OCI-LY1 (cell line): ENCODE measurements at regions not wholly inside any gene's neighbourhood (a gene's known extent, or its start where the extent isn't known, plus 50 kb on each side); places are given as distances from the start of the nearest gene placed in this dataset.

Experiments
- H2AFZ ChIP-seq: fragments of 200-600 bp; sonication (generic), shearing (Covaris generic); 2 replicates; pipeline ENCODE4 v1.6.0; 2014; ENCODE audit warnings: antibody characterized with exemption, mild to moderate bottlenecking, low read length
- H3F3A ChIP-seq: fragments of 200-600 bp; sonication (generic), shearing (Covaris generic); 2 replicates; pipeline ENCODE4 v1.6.0; 2014; ENCODE audit warnings: mild to moderate bottlenecking, antibody characterized with exemption, low read length, moderate library complexity; ENCODE audit not compliant: insufficient read depth
- H3K27ac ChIP-seq: fragments of 200-600 bp; sonication (generic); 2 replicates; pipeline ENCODE4 v1.5.1; 2014; ENCODE audit warnings: low read length, mixed run types, mild to moderate bottlenecking, low read depth; ENCODE audit not compliant: poor library complexity, severe bottlenecking
- H3K27me3 ChIP-seq: fragments of 200-600 bp; sonication (generic); 2 replicates; pipeline ENCODE4 v1.6.0; 2014; ENCODE audit warnings: antibody characterized with exemption, mild to moderate bottlenecking, low read length, moderate library complexity; ENCODE audit not compliant: insufficient read depth
- H3K36me3 ChIP-seq: fragments of 200-600 bp; sonication (generic); 2 replicates; pipeline ENCODE4 v1.6.1; 2014; ENCODE audit warnings: mild to moderate bottlenecking, antibody characterized with exemption, low read length, moderate library complexity, mixed read lengths; ENCODE audit not compliant: insufficient read depth
- H3K4me1 ChIP-seq: fragments of 200-600 bp; sonication (generic); 2 replicates; pipeline ENCODE4 v1.5.1; 2014; ENCODE audit warnings: mild to moderate bottlenecking, low read length, moderate library complexity; ENCODE audit not compliant: insufficient read depth, severe bottlenecking
- H3K4me2 ChIP-seq: fragments of 200-600 bp; sonication (generic), shearing (Covaris generic); 2 replicates; pipeline ENCODE4 v1.6.1; 2014; ENCODE audit warnings: low read length
- H3K4me3 ChIP-seq: fragments of 200-600 bp; sonication (generic); 2 replicates; pipeline ENCODE4 v1.5.1; 2014; ENCODE audit warnings: low read length, low read depth, mild to moderate bottlenecking, mixed read lengths; ENCODE audit not compliant: poor library complexity, severe bottlenecking
- H3K79me2 ChIP-seq: fragments of 200-600 bp; shearing (Covaris generic); 2 replicates; pipeline ENCODE4 v1.6.1; 2016; ENCODE audit warnings: mixed run types, low read length, mixed read lengths; ENCODE audit not compliant: insufficient read depth
- H3K9ac ChIP-seq: fragments of 200-600 bp; sonication (generic), shearing (Covaris generic); 2 replicates; pipeline ENCODE4 v1.6.1; 2014; ENCODE audit warnings: mild to moderate bottlenecking, low read length, mixed read lengths
- H3K9me2 ChIP-seq: fragments of 200-600 bp; sonication (generic), shearing (Covaris generic); 2 replicates; pipeline ENCODE4 v1.6.1; 2014; ENCODE audit warnings: low read depth, mild to moderate bottlenecking, low read length, mixed read lengths
- H3K9me3 ChIP-seq: fragments of 200-600 bp; shearing (Covaris generic); 2 replicates; pipeline ENCODE4 v1.6.1; 2014; ENCODE audit warnings: low read length, mixed read lengths
- H4K20me1 ChIP-seq: fragments of 200-600 bp; sonication (generic), shearing (Covaris generic); 2 replicates; pipeline ENCODE4 v1.6.0; 2016; ENCODE audit warnings: mild to moderate bottlenecking, low read length; ENCODE audit not compliant: insufficient read depth
- EZH2 ChIP-seq: fragments of 200-600 bp; sonication (generic), shearing (Covaris generic); IDR thresholded peaks from 2 replicates; pipeline ENCODE4 v1.8.0; 2017; ENCODE audit warnings: borderline replicate concordance, mixed run types, mild to moderate bottlenecking, antibody characterized with exemption, low read length, moderate library complexity, mixed read lengths
- TF ChIP-seq, protein P1 (sequence below): fragments of 200-600 bp; sonication (generic), shearing (Covaris generic); IDR thresholded peaks from 2 replicates; pipeline ENCODE4 v1.5.1; 2017; ENCODE audit warnings: mild to moderate bottlenecking, antibody characterized with exemption, low read length, moderate library complexity, mixed read lengths

DNA sequence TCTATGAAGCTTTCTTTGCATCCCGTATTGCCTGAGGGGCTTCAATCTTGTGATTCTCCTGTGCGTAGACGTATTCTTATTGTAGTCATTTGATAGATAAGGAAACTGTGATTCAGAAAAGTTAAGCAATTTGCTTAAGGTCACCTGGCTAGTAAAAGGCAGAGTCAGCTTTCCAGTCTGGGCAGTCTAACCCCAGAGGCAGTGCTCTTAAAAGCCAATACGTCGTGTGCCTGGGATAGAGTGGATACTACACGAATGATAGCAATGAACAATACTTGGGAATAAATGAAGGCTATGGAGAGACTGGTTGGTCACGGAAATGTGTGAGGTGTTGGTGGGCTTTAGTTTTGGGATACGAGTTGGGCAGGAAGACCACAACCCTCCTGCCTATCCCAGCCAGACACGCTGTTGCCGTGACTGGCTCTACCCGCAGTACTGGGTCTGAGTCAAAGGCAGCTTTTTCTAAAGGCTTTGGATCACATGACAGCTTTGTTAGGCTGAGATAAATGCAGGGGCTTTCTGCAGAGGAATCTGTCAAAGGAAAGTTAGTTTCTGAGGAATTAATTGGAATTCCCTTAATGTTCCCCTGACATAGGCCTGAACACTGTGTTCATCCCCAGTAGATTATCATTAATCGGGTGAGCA lies 302.6 kb downstream of the KIF4B start:
- Histone ChIP-seq H3K9ac (no peak overlapping the region), H3F3A (no peaks in the 10 kb centered on the region), H3K4me3 (no peak overlapping the region), H3K9me3 (no peaks in the 10 kb centered on the region), H3K36me3 (no peaks in the 10 kb centered on the region), H3K27ac (no peak overlapping the region), H2AFZ (no peak overlapping the region), H3K79me2 (no peaks in the 10 kb centered on the region), H3K27me3 (no peaks in the 10 kb centered on the region; the same call in 1 of the 2 replicates), H3K9me2 (no peaks in the 10 kb centered on the region), H3K4me2 (no peak overlapping the region), H3K4me1 (no peaks in the 10 kb centered on the region), H4K20me1 (no peaks in the 10 kb centered on the region)
- TF ChIP-seq, protein P1, sequence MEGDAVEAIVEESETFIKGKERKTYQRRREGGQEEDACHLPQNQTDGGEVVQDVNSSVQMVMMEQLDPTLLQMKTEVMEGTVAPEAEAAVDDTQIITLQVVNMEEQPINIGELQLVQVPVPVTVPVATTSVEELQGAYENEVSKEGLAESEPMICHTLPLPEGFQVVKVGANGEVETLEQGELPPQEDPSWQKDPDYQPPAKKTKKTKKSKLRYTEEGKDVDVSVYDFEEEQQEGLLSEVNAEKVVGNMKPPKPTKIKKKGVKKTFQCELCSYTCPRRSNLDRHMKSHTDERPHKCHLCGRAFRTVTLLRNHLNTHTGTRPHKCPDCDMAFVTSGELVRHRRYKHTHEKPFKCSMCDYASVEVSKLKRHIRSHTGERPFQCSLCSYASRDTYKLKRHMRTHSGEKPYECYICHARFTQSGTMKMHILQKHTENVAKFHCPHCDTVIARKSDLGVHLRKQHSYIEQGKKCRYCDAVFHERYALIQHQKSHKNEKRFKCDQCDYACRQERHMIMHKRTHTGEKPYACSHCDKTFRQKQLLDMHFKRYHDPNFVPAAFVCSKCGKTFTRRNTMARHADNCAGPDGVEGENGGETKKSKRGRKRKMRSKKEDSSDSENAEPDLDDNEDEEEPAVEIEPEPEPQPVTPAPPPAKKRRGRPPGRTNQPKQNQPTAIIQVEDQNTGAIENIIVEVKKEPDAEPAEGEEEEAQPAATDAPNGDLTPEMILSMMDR, result no peak
- TF ChIP-seq EZH2, result no peak

DNA sequence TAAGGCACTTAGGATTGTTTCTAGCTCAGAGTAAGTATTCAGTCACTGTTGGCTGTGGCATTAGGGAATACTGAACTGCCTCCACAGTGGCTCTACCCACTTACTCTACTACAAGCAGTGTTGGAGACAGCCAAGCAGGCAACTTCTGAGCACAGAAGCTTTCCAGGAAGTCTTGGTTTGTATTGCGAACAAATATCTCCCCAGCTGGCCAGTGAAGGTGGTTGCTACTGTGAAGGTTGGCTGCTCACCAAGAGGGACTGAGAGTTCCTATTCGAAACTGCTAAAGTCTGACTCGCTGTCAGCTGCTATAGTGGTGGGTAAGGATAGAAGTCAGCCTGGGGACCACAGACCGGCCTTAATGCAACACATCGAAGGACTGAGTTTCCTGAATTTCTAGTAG lies 319.1 kb downstream of the KIF4B start:
- Histone ChIP-seq H3K36me3 (no peaks in the 10 kb centered on the region), H3K27me3 (no peaks in the 10 kb centered on the region), H3K9ac (no peak overlapping the region), H3K4me3 (no peak overlapping the region), H3F3A (no peaks in the 10 kb centered on the region), H3K9me3 (no peaks in the 10 kb centered on the region), H3K4me1 (no peaks in the 10 kb centered on the region), H2AFZ (no peak overlapping the region), H3K4me2 (no peak overlapping the region), H4K20me1 (no peaks in the 10 kb centered on the region), H3K27ac (no peak overlapping the region), H3K79me2 (no peaks in the 10 kb centered on the region), H3K9me2 (no peaks in the 10 kb centered on the region)
- TF ChIP-seq, protein P1, result no peak
- TF ChIP-seq EZH2, result no peak

DNA sequence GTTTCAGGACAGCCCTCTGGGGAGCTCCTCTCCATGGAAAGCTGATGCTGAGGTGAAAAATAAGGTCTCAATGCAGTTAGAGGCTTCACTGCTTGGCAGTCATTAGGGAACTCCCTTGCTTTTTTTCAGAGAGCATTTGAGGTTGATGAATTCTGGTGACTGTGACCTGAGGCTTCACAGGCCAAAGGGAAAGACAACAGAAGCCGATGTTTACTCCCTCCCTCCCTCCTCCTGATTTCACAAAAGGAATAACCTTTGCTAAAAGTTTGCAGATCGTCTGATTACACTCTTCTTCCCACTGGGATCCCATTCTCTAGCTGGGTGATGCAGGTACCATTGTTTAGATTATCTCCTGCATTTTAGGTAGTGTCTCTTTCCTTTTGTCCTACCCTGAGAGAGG lies 329.4 kb downstream of the KIF4B start:
- H3K36me3 ChIP-seq, result no peaks in the 10 kb centered on the region
- H3K9me3 ChIP-seq, result no peaks in the 10 kb centered on the region
- H3K27ac ChIP-seq, result no peak overlapping the region
- no peak overlapping the region for H3K9ac ChIP-seq
- TF ChIP-seq, protein P1, result no peak
- TF ChIP-seq EZH2, result no peak
- no peak overlapping the region for H2AFZ ChIP-seq
- no peaks in the 10 kb centered on the region for H3K9me2 ChIP-seq
- no peak overlapping the region for H3K4me3 ChIP-seq
- no peaks in the 10 kb centered on the region for H4K20me1 ChIP-seq
- H3F3A ChIP-seq, result no peaks in the 10 kb centered on the region
- H3K79me2 ChIP-seq, result no peaks in the 10 kb centered on the region
- no peaks in the 10 kb centered on the region for H3K4me1 ChIP-seq
- no peaks in the 10 kb centered on the region for H3K27me3 ChIP-seq
- no peak overlapping the region for H3K4me2 ChIP-seq
